ENCODE measurements at regions not wholly inside any gene's neighbourhood (a gene's known extent, or its start where the extent isn't known, plus 50 kb on each side); places are given as distances from the start of the nearest gene placed in this dataset.

DNA sequence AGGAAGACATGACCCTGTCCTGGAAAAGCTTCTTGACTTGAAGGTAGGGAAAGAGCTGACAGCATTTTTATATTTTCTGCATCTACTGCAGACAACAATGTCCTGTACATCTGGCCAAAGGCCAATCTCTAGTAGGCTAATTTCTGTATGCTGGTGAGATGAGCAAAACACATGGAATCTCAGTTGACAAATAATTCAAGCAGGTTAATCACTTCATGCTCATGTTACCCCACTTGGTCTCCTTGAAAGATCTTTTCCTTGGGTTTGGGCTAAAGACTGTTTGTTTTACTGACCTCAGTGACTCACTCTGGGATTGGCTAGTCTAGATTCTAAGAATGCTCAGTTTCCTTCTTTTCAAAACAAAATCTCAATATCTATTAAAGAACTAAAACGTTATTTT lies 298.8 kb downstream of the LMO7 start:
- TF ChIP-seq REST (IDR thresholded peaks at IDR 0.05; ENCODE audit: insufficient replicate concordance, low read depth) (no peak), GABPA (IDR thresholded peaks at IDR 0.05; ENCODE audit: low read depth) (no peak), SPI1 (IDR thresholded peaks at IDR 0.05; ENCODE audit: borderline replicate concordance, low read depth) (no peak), CTCF (IDR thresholded peaks at IDR 0.05; ENCODE audit: insufficient read depth, low read length) (no peak), POLR2AphosphoS5 (IDR thresholded peaks at IDR 0.05; ENCODE audit: low read depth) (no peak)
- Histone ChIP-seq H3K4me3 (replicated peaks; ENCODE audit: insufficient read depth, low read length) (no peak overlapping the region), H3K27me3 (ENCODE audit: insufficient read depth, poor library complexity, severe bottlenecking) (no peaks in the 10 kb centered on the region), H3K27ac (replicated peaks) (no peak overlapping the region)
- no peak for DNase-seq (ENCODE audit: low read depth in 1 of 2, low spot score in 1 of 2)

- Histone ChIP-seq H3K4me3 (replicated peaks; ENCODE audit: insufficient read depth, low read length) (no peak overlapping the region), H3K27me3 (ENCODE audit: insufficient read depth, poor library complexity, severe bottlenecking) (no peaks in the 10 kb centered on the region), H3K27ac (replicated peaks) (no peak overlapping the region)
- DNase-seq (ENCODE audit: low read depth in 1 of 2, low spot score in 1 of 2), result no peak
- TF ChIP-seq GABPA (IDR thresholded peaks at IDR 0.05; ENCODE audit: low read depth), result no peak
- TF ChIP-seq CTCF (IDR thresholded peaks at IDR 0.05; ENCODE audit: insufficient read depth, low read length), result no peak
- TF ChIP-seq REST (IDR thresholded peaks at IDR 0.05; ENCODE audit: insufficient replicate concordance, low read depth), result no peak
- TF ChIP-seq POLR2AphosphoS5 (IDR thresholded peaks at IDR 0.05; ENCODE audit: low read depth), result no peak
- TF ChIP-seq SPI1 (IDR thresholded peaks at IDR 0.05; ENCODE audit: borderline replicate concordance, low read depth), result no peak
Observed at GRCh38 chr13:75932636-75933035, 296.5 kb downstream of the LMO7 start.

DNA sequence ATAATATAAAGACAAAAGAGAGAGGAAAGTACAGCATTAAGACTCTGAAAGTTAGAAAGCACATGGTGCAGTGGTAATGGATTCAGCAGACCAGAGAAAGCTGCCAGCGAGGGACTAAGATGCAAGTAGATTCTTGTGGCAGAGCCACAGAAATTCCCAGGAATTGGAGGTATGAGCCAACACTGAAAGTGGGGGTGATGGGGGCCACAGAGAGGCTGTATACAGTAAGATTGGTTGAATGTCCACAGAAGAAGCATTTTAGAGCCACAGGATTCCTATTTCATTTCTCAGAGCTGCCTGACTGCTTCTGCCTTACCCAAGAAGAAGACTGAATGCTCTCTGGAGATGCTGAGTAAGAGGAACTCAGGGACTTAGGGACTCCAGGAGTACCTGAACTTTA lies 295.0 kb downstream of the LMO7 start:
- no peak for DNase-seq (ENCODE audit: low read depth in 1 of 2, low spot score in 1 of 2)
- Histone ChIP-seq H3K27ac (replicated peaks) (no peak overlapping the region), H3K4me3 (replicated peaks; ENCODE audit: insufficient read depth, low read length) (no peak overlapping the region), H3K27me3 (ENCODE audit: insufficient read depth, poor library complexity, severe bottlenecking) (no peaks in the 10 kb centered on the region)
- no peak for TF ChIP-seq POLR2AphosphoS5 (IDR thresholded peaks at IDR 0.05; ENCODE audit: low read depth)

DNA sequence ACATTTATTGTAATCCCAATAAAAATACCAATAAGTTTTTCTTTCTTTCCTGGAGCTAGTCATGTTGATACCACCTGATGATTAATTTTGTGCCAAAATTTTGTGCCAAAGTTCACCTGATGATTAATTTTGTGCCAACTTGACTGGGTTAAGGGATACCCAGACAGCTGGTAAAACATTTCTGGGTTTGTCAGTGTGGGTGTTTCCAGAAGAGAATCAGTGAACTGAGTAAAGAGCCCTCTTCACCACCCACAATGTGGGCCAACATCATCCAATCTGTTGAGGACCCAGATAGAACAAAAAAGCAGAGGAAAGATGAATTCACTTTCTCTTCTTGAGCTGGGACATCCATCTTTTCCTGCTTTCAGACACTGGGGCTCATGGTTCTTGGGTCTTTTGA lies 292.9 kb downstream of the LMO7 start:
- TF ChIP-seq GABPA (IDR thresholded peaks at IDR 0.05; ENCODE audit: low read depth) (no peak), SPI1 (IDR thresholded peaks at IDR 0.05; ENCODE audit: borderline replicate concordance, low read depth) (no peak), POLR2AphosphoS5 (IDR thresholded peaks at IDR 0.05; ENCODE audit: low read depth) (no peak), REST (IDR thresholded peaks at IDR 0.05; ENCODE audit: insufficient replicate concordance, low read depth) (no peak), CTCF (IDR thresholded peaks at IDR 0.05; ENCODE audit: insufficient read depth, low read length) (no peak)
- Histone ChIP-seq H3K27ac (replicated peaks) (no peak overlapping the region), H3K27me3 (ENCODE audit: insufficient read depth, poor library complexity, severe bottlenecking) (no peaks in the 10 kb centered on the region), H3K4me3 (replicated peaks; ENCODE audit: insufficient read depth, low read length) (no peak overlapping the region)
- no peak for DNase-seq (ENCODE audit: low read depth in 1 of 2, low spot score in 1 of 2)
